Cerebellar nuclear complex (tissue), 1 donor: ENCODE measurements at regions not wholly inside any gene's neighbourhood (a gene's known extent, or its start where the extent isn't known, plus 50 kb on each side); places are given as distances from the start of the nearest gene placed in this dataset.
"Not testable (repeated sequence)": the region's sequence is repeated elsewhere in the genome, so short reads cannot be mapped to it uniquely, and the experiment has no call there.

Source experiments
- DNase-seq, 2 experiments: peaks; one replicate each; lab custom pipeline; 2025; lab: John Stamatoyannopoulos, UW

DNA sequence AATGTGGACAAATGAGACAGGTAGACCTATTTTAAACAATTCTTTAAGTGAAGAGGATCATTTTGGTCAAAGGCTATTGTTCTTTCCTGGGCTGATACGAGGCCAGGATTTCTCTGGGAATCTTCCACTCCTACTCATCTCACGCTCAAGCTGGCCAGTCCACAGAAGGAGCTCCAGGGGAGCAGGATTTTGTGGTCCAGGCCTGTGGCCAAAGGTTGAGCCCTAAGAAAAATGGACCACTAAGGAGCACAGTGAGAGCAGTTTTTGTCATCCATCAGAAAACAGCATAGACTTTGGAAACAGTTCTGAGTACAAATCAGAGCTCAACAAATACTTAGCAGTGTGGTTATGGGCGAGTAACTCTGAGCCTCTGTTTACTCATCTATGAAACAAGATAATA lies 260.2 kb upstream of the RUNX1 start:
- no peak for DNase-seq

- no peak for DNase-seq
Observed at GRCh38 chr21:35303085-35303484, 254.0 kb upstream of the RUNX1 start.

- no peak for DNase-seq
Observed at GRCh38 chr21:35298757-35299156, 249.7 kb upstream of the RUNX1 start.

GRCh38 chr21:35297665-35298064 lies 248.6 kb upstream of the RUNX1 start:
- no peak for DNase-seq

DNA sequence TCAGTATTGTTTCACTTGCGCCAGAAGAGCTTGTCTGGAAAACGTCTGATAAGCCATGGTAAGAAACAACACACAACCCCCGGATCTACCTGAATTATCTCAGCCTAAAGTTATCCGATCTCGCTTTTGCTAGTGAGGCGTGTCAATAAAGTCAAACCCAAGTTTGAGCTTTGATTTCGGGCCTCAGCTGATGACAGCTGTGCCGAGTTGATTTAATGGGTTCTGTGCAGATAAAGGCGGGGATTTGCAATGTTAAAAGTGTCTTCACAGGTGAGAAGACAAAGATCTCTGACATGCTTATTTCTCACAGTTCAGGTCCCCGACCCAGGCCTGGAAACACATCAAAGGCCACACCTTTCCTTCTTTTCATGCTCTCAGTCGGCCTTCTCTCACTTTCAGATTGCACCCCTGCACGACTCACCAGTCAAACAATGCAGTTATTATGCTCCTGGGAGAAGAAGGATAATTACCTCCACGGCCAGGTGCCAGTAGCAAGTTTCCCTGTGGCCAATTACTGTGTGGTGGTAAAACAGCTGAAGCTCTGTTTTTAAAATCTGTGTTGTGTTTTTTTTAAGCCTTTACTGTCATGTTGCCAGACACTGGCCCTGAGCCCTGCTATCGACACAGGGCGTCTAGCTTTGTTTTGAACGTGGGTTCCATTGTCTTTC lies 245.3 kb upstream of the RUNX1 start:
- no peak for DNase-seq

- DNase-seq = no peak
Observed at GRCh38 chr21:35291973-35292627, 243.0 kb upstream of the RUNX1 start.

GRCh38 chr21:35291034-35291433 lies 241.9 kb upstream of the RUNX1 start:
- no peak for DNase-seq

DNA sequence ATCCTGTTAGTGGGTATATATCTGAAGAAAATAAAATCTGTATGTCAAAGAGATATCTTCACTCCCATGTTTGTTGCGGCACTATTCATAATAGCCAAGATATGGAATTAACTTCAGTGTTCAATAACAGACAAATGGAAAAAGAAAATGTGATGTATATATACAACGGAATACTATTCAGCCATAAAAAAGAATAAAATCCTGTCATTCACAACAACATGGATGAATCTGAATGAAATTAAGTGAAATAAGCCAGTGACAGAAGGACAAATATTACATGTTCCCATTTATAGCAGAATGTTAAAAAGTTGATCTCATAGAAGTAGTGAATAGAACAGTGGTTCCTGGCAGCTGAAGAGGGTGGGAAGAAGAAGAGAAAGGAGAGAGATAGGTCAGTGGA lies 239.1 kb upstream of the RUNX1 start:
- DNase-seq = no peak

- DNase-seq = no peak
Observed at GRCh38 chr21:35284199-35284598, 235.1 kb upstream of the RUNX1 start.

DNA sequence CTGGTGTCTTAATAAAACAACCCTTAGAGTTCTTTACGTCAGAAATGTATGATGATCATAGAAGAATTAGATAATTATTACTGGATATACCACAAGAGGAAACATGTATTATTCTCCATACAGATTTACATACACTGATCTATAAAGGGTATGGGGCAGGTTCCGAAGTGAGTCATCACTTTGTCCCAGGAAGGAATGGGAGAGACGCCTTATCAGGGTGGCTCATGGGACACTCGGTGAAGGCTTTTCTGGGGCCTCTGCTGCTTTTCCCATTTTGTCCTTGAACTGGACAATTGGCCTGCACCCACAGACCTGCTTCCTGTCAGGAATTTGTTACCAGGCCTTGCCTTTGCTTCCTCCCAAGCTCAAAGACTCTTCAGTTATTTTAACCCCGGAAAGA lies 233.8 kb upstream of the RUNX1 start:
- DNase-seq = no peak

- no peak for DNase-seq
Observed at GRCh38 chr21:35281956-35282355, 232.9 kb upstream of the RUNX1 start.

GRCh38 chr21:35280231-35280630 lies 231.1 kb upstream of the RUNX1 start:
- DNase-seq = no peak

- DNase-seq = no peak
Observed at GRCh38 chr21:35275776-35276175, 226.7 kb upstream of the RUNX1 start.

DNA sequence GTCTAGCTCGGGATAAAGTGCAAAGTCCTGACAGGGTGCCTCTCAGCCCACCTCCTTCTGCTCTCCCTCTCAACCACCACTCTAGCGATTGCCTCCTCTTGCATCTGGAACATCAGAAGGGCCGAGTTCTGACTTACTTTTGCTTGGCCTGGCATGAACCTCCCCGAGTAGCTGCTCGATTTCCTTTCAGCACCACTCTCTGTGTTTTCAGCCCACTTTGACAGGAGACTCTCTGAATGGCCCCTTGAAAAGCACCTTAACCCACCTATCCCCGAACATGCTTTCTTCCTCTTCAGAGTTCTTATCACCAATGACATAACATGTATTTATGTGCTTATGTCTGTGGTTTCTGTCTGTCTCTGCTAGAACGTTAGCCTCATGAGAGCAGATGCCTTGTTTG lies 225.8 kb upstream of the RUNX1 start:
- DNase-seq = no peak

- DNase-seq = no peak
Observed at GRCh38 chr21:35274090-35274489, 225.0 kb upstream of the RUNX1 start.

DNA sequence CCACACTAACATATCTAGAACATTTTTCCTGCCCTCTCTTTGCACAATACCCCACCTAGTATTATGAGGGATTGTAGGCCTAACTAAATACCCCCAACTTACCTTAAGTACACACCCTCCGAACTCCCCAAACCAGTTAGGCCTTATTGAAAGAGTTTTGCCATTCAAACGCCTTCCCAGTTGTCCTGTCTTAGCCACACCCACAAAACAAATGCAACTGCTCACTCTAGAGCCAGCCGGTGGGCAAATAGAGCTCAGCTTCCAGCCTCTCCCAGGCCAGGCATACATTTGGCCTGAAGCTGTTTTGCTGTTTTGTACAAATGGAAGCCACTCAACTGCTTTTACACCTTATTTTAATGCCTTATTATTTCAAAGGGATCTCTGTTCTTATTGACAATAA lies 224.2 kb upstream of the RUNX1 start:
- DNase-seq = no peak

- DNase-seq = not testable (repeated sequence)
Observed at GRCh38 chr21:35271344-35272118, 222.4 kb upstream of the RUNX1 start.

DNA sequence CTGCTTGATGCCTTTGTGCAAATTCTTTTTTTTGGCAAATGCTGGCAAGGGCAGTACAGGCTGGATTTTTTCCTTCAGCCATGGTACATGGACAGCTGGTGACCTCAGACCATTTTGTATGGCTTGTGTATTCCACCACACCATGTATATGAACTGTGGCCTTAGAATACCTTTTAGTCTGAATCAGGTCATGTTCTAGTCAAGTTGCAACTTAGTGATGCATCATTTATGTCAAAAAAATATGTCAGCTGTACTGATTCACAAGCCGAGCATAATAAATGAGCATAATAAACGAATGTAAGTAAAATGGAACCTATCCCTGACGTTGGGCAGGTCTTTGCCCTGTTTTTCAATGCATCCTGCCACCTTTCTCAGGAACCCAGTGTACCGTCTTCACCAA lies 219.7 kb upstream of the RUNX1 start:
- DNase-seq = no peak

GRCh38 chr21:35268261-35268660 lies 219.2 kb upstream of the RUNX1 start:
- DNase-seq = no peak

- no peak for DNase-seq
Observed at GRCh38 chr21:35266546-35266945, 217.4 kb upstream of the RUNX1 start.

DNA sequence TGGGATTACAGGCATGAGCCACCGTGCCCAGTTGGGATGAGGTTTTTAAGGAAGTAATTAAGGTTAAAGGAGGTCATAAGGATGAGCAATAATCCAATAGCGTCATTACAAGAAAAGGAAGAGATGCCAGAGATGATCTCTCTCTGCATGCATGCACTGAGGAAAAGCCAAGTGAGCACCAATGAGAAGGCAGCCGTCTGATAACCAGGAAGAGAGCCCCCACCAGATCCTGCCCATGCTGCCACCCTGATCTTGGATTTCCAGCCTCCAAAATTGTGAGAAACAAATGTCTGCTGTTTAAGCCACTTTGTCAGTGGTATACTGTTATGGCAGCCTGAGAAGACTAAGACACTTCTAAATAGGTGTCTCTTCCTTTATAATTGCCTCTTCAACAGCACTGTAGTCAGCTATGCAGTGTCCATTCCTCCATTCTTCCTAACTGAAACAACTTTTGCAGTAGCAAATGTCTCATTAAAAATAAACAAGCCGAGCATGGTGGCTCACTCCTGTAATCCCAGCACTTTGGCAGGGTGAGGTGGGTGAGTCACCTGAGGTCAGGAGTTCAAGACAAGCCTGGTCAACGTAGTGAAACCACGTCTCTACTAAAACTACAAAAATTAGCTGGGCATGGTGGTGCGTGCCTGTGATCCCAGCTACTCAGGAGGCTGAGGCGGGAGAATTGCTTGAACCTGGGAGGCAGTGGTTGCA lies 216.2 kb upstream of the RUNX1 start:
- DNase-seq = no peak

DNA sequence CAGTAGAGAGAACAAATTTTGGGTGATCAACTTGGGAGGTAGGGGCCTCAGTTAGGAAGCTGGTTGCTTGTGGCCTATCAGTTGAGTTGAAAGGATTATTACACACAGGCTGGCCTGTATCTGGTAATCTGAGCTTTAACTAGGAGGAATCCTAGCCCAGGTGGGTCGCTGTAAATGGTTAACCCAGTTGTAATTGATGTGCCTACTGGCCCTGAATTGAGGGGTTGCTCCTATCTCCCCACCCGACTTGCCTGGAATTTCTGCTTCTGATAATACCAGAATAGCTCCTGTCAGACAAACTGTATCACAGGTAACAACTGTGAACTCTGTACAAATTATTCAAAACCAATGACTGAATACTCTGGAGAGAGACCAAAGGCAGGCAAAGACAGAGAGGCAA lies 210.4 kb upstream of the RUNX1 start:
- no peak for DNase-seq

GRCh38 chr21:35258521-35258920 lies 209.4 kb upstream of the RUNX1 start:
- DNase-seq = no peak
